WTC11 (cell line): ENCODE measurements at regions not wholly inside any gene's neighbourhood (a gene's known extent, or its start where the extent isn't known, plus 50 kb on each side); places are given as distances from the start of the nearest gene placed in this dataset.

Experiments
- ATAC-seq: fragments of 200-7000 bp; cut with Tn5 transposase; 2 replicates; pipeline ENCODE4 v1.10.0; 2021; ENCODE audit warnings: mild to moderate bottlenecking, moderate library complexity
- CTCF ChIA-PET: fragments of 300-600 bp; sonication (Branson Sonifier 250); formaldehyde crosslinking; loops from one replicate; lab custom pipeline; 2021; ENCODE audit warnings: antibody characterized with exemption; lab: Charles Lee
- POLR2A ChIA-PET: fragments of 350-600 bp; sonication (Branson Sonifier 250); formaldehyde crosslinking; loops from one replicate; lab custom pipeline; 2021; ENCODE audit warnings: antibody characterized with exemption; lab: Charles Lee
- DNase-seq: peaks from one replicate; pipeline ENCODE4 v3.0.0; 2021; ENCODE audit warnings: low spot score
- H3K27ac Mint-ChIP-seq: 2 replicates; pipeline ENCODE4 v1.8.0; 2021; ENCODE audit warnings: mixed read lengths
- H3K27me3 Mint-ChIP-seq: 2 replicates; pipeline ENCODE4 v1.8.0; 2021; ENCODE audit warnings: low read depth, mild to moderate bottlenecking, moderate library complexity, mixed read lengths
- H3K36me3 Mint-ChIP-seq: 2 replicates; pipeline ENCODE4 v1.8.0; 2021; ENCODE audit warnings: mixed read lengths
- H3K4me1 Mint-ChIP-seq: 2 replicates; pipeline ENCODE4 v1.8.0; 2022; ENCODE audit warnings: mixed read lengths
- H3K4me3 Mint-ChIP-seq: 2 replicates; pipeline ENCODE4 v1.8.0; 2021; ENCODE audit warnings: mild to moderate bottlenecking, moderate library complexity, mixed read lengths
- H3K9me3 Mint-ChIP-seq: 2 replicates; pipeline ENCODE4 v1.8.0; 2021; ENCODE audit warnings: mixed read lengths
- ARID4B ChIP-seq: sonication (generic); formaldehyde crosslinking; IDR thresholded peaks from 2 replicates; pipeline ENCODE4 v1.8.0; 2023; ENCODE audit warnings: missing genetic modification reagents, mild to moderate bottlenecking, borderline replicate concordance
- ATF6 ChIP-seq: sonication (generic); formaldehyde crosslinking; IDR thresholded peaks from 2 replicates; pipeline ENCODE4 v1.8.1; 2023; ENCODE audit warnings: mild to moderate bottlenecking, missing genetic modification reagents
- ERG ChIP-seq: fragments of 250-450 bp; sonication (Bioruptor Pico); IDR thresholded peaks from 2 replicates; pipeline ENCODE4 v1.8.0; 2021; ENCODE audit warnings: mild to moderate bottlenecking
- HMGA2 ChIP-seq: fragments of 250-450 bp; sonication (Bioruptor Pico); IDR thresholded peaks from 2 replicates; pipeline ENCODE4 v1.4.0; 2021; ENCODE audit warnings: mild to moderate bottlenecking, moderate library complexity
- OVOL2 ChIP-seq: fragments of 250-450 bp; sonication (Bioruptor Pico); IDR thresholded peaks from 2 replicates; pipeline ENCODE4 v1.9.0; 2021; ENCODE audit warnings: mild to moderate bottlenecking, borderline replicate concordance
- SMAD4 ChIP-seq: sonication (generic); formaldehyde crosslinking; IDR thresholded peaks from 2 replicates; pipeline ENCODE4 v1.8.0; 2022; ENCODE audit warnings: mild to moderate bottlenecking, missing genetic modification reagents
- SOX15 ChIP-seq: fragments of 250-450 bp; sonication (Bioruptor Pico); IDR thresholded peaks from 2 replicates; pipeline ENCODE4 v1.9.0; 2021; ENCODE audit warnings: mild to moderate bottlenecking
- USF2 ChIP-seq: sonication (generic); formaldehyde crosslinking; IDR thresholded peaks from 2 replicates; pipeline ENCODE4 v1.8.1; 2023; ENCODE audit warnings: mild to moderate bottlenecking, missing genetic modification reagents, moderate library complexity
- ZNF121 ChIP-seq: sonication (generic); formaldehyde crosslinking; IDR thresholded peaks from 2 replicates; pipeline ENCODE4 v1.8.0; 2023; ENCODE audit warnings: missing genetic modification reagents
- ZNF532 ChIP-seq: fragments of 250-450 bp; sonication (Bioruptor Pico); IDR thresholded peaks from 2 replicates; pipeline ENCODE4 v1.9.0; 2021; ENCODE audit warnings: mild to moderate bottlenecking, borderline replicate concordance
- TF ChIP-seq, protein P1 (sequence below): sonication (generic); formaldehyde crosslinking; conservative IDR thresholded peaks from 2 replicates; pipeline ENCODE4 v1.8.1; 2022; ENCODE audit warnings: mild to moderate bottlenecking, missing genetic modification reagents
- TF ChIP-seq, protein P2 (sequence below): sonication (generic); formaldehyde crosslinking; IDR thresholded peaks from 2 replicates; pipeline ENCODE4 v1.8.0; 2022; ENCODE audit warnings: mild to moderate bottlenecking, missing genetic modification reagents
- TF ChIP-seq, protein P3 (sequence below): sonication (generic); formaldehyde crosslinking; IDR thresholded peaks from 2 replicates; pipeline ENCODE4 v1.8.1; 2022; ENCODE audit warnings: mild to moderate bottlenecking, missing genetic modification reagents, moderate library complexity, borderline replicate concordance

GRCh38 chr11:119790476-119790875 is 61.5 kb upstream of the NECTIN1 start:
- CTCF ChIA-PET: interaction anchor here (1.2 to 1.6 kb wide), 4 partner anchors 61 to 223 kb away, joined by 3 to 10 read pairs (median 5); partner anchors contain the start of gene NECTIN1
- Mint-ChIP-seq H3K4me3 (no peak overlapping the region), H3K9me3 (no peaks in the 10 kb centered on the region), H3K4me1 (peaks cover 52% of the 10 kb centered on the region), H3K36me3 (no peaks in the 10 kb centered on the region), H3K27me3 (peaks cover 35% of the 10 kb centered on the region), H3K27ac (no peak overlapping the region)
- DNase-seq (no peak), ATAC-seq (no peak)
- POLR2A ChIA-PET: no interaction called here
- TF ChIP-seq SMAD4 (CRISPR knock-in tag) (no peak), ATF6 (no peak), ZNF532 (CRISPR knock-in tag) (no peak), OVOL2 (CRISPR knock-in tag) (no peak), ARID4B (no peak), ZNF121 (no peak), SOX15 (no peak), HMGA2 (CRISPR knock-in tag) (no peak), USF2 (CRISPR knock-in tag) (no peak), ERG (no peak)
- TF ChIP-seq, protein P1, sequence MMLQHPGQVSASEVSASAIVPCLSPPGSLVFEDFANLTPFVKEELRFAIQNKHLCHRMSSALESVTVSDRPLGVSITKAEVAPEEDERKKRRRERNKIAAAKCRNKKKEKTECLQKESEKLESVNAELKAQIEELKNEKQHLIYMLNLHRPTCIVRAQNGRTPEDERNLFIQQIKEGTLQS: no peak
- TF ChIP-seq, protein P2, sequence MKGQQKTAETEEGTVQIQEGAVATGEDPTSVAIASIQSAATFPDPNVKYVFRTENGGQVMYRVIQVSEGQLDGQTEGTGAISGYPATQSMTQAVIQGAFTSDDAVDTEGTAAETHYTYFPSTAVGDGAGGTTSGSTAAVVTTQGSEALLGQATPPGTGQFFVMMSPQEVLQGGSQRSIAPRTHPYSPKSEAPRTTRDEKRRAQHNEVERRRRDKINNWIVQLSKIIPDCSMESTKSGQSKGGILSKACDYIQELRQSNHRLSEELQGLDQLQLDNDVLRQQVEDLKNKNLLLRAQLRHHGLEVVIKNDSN (CRISPR knock-in tag): no peak
- TF ChIP-seq, protein P3, sequence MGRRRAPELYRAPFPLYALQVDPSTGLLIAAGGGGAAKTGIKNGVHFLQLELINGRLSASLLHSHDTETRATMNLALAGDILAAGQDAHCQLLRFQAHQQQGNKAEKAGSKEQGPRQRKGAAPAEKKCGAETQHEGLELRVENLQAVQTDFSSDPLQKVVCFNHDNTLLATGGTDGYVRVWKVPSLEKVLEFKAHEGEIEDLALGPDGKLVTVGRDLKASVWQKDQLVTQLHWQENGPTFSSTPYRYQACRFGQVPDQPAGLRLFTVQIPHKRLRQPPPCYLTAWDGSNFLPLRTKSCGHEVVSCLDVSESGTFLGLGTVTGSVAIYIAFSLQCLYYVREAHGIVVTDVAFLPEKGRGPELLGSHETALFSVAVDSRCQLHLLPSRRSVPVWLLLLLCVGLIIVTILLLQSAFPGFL (CRISPR knock-in tag): no peak
